CD14-positive monocyte (primary cell): ENCODE measurements at regions not wholly inside any gene's neighbourhood (a gene's known extent, or its start where the extent isn't known, plus 50 kb on each side); places are given as distances from the start of the nearest gene placed in this dataset.

ENCODE experiments used
- DNase-seq, 3 donors: peaks; one replicate each; pipeline ENCODE4 v3.0.0-alpha.2; 2011 to 2022
- H2AFZ ChIP-seq: 2 replicates; pipeline ENCODE4 v1.6.0; 2012; ENCODE audit warnings: mild to moderate bottlenecking, low read depth, low read length, inconsistent platforms; ENCODE audit not compliant: insufficient read depth, poor library complexity, severe bottlenecking
- H3K27ac ChIP-seq, 2 donors: 1 replicate in 1 of 2; 2 replicates in 1 of 2; pipeline ENCODE4 v1.5.1; 2012 to 2013; ENCODE audit warnings: low read length in 2 of 2, control low read depth in 1 of 2, inconsistent platforms in 1 of 2, low read depth in 1 of 2, mild to moderate bottlenecking in 1 of 2
- H3K27me3 ChIP-seq, 2 donors: one replicate each; pipeline versions ENCODE4 v1.6.0 to v1.6.1; 2011 to 2013; ENCODE audit warnings: low read length in 2 of 2; ENCODE audit not compliant: control insufficient read depth in 2 of 2, insufficient read depth in 2 of 2
- H3K36me3 ChIP-seq, 2 donors: replicated peaks in 1 of 2; 1 replicate in 1 of 2; 2 replicates in 1 of 2; pipeline versions ENCODE4 v1.5.1 to v1.6.1; 2012 to 2013; ENCODE audit warnings: low read length in 2 of 2, control low read depth in 1 of 2, inconsistent platforms in 1 of 2, mild to moderate bottlenecking in 1 of 2; ENCODE audit not compliant: insufficient read depth in 2 of 2, control insufficient read depth in 1 of 2
- H3K4me1 ChIP-seq, 2 donors: 1 replicate in 1 of 2; 2 replicates in 1 of 2; pipeline versions ENCODE4 v1.5.1 to v1.6.1; 2012 to 2013; ENCODE audit warnings: low read length in 2 of 2, control low read depth in 1 of 2, inconsistent platforms in 1 of 2, mild to moderate bottlenecking in 1 of 2, moderate library complexity in 1 of 2; ENCODE audit not compliant: insufficient read depth in 2 of 2, control insufficient read depth in 1 of 2
- H3K4me2 ChIP-seq: replicated peaks from 2 replicates; pipeline ENCODE3; 2012; ENCODE audit warnings: low read length, moderate library complexity, mild to moderate bottlenecking; ENCODE audit not compliant: poor library complexity, severe bottlenecking; ENCODE audit errors: extremely low read depth
- H3K4me3 ChIP-seq, 3 experiments: fragments of 200-600 bp in 1 of 3; sonication (generic) in 1 of 3; replicated peaks in 1 of 3; 1 replicate in 2 of 3; 2 replicates in 1 of 3; pipeline ENCODE4 v1.5.1; 2011 to 2013; ENCODE audit warnings: low read length in 3 of 3, mild to moderate bottlenecking in 3 of 3, control low read depth in 2 of 3, low read depth in 2 of 3, inconsistent platforms in 1 of 3, moderate library complexity in 1 of 3
- H3K79me2 ChIP-seq: 2 replicates; pipeline ENCODE4 v1.6.0; 2012; ENCODE audit warnings: mild to moderate bottlenecking, control low read depth, inconsistent platforms, low read length, moderate library complexity; ENCODE audit not compliant: insufficient read depth
- H3K9ac ChIP-seq: 2 replicates; pipeline ENCODE4 v1.6.0; 2017; ENCODE audit warnings: low read length, mild to moderate bottlenecking; ENCODE audit not compliant: insufficient read depth, poor library complexity, severe bottlenecking
- H3K9me3 ChIP-seq, 2 donors: replicated peaks in 1 of 2; 1 replicate in 1 of 2; 2 replicates in 1 of 2; pipeline versions ENCODE4 v1.5.1 to v1.6.1; 2012 to 2013; ENCODE audit warnings: low read length in 2 of 2, control low read depth in 1 of 2; ENCODE audit not compliant: control insufficient read depth in 1 of 2, insufficient read depth in 1 of 2
- H4K20me1 ChIP-seq: 2 replicates; pipeline ENCODE4 v1.6.0; 2012; ENCODE audit warnings: mild to moderate bottlenecking, low read length, control low read depth, moderate library complexity; ENCODE audit not compliant: insufficient read depth
- H3K27ac Mint-ChIP-seq, 7 donors: one replicate each; pipeline ENCODE4 v1.8.0; 2020; ENCODE audit warnings: mild to moderate bottlenecking in 7 of 7, mixed read lengths in 7 of 7, moderate library complexity in 6 of 7, inconsistent platforms in 2 of 7
- H3K27me3 Mint-ChIP-seq, 3 donors: one replicate each; pipeline ENCODE4 v1.8.0; 2021 to 2022; ENCODE audit warnings: low read depth in 3 of 3, mild to moderate bottlenecking in 3 of 3, mixed read lengths in 3 of 3, moderate library complexity in 3 of 3, inconsistent platforms in 1 of 3
- H3K36me3 Mint-ChIP-seq, 2 donors: one replicate each; pipeline ENCODE4 v1.8.0; 2020; ENCODE audit warnings: mixed read lengths in 2 of 2, inconsistent platforms in 1 of 2, mild to moderate bottlenecking in 1 of 2
- H3K4me1 Mint-ChIP-seq: one replicate; pipeline ENCODE4 v1.8.0; 2020; ENCODE audit warnings: mild to moderate bottlenecking, mixed read lengths
- H3K4me3 Mint-ChIP-seq, 2 donors: one replicate each; pipeline ENCODE4 v1.8.0; 2020; ENCODE audit warnings: mild to moderate bottlenecking in 2 of 2, mixed read lengths in 2 of 2, moderate library complexity in 1 of 2
- H3K9me3 Mint-ChIP-seq, 7 donors: one replicate each; pipeline ENCODE4 v1.8.0; 2020 to 2022; ENCODE audit warnings: mixed read lengths in 7 of 7, mild to moderate bottlenecking in 6 of 7, moderate library complexity in 6 of 7, inconsistent platforms in 2 of 7
- CTCF ChIP-seq: fragments of 200-600 bp; IDR thresholded peaks from one replicate; pipeline ENCODE4 v1.8.0; 2022; ENCODE audit warnings: antibody characterized with exemption, mild to moderate bottlenecking
- WGBS: methylation state at CpG from one replicate; pipeline ENCODE4 v1.1.5; 2013; ENCODE audit warnings: missing lambda C conversion rate; ENCODE audit not compliant: insufficient coverage; 5-methylcytosine and 5-hydroxymethylcytosine counted together
- intact Hi-C, 2 donors: fragments of 100-400 bp; cut with micrococcal nuclease; formaldehyde crosslinking; loops; one replicate each; pipeline versions ENCODE4 v1.15.0 to v1.15.1; 2023

GRCh38 chr14:61608245-61609165, 86.8 kb upstream of the HIF1A start:
- TF ChIP-seq CTCF: no peak
- no peak overlapping the region for H3K27ac ChIP-seq
- no peaks in the 10 kb centered on the region for H3K36me3 Mint-ChIP-seq
- 100% methylated on average over 2 of the region's 8 CpGs for WGBS
- H3K27ac Mint-ChIP-seq: peak overlapping the region in 1 of 7 donors; percentile 31
- H3K27me3 Mint-ChIP-seq: peaks cover 0 to 4% (median 0%) of the 10 kb centered on the region in 3 donors
- peaks cover 15% of the 10 kb centered on the region for H3K4me1 Mint-ChIP-seq
- H3K4me1 ChIP-seq: peaks cover 9 to 12% of the 10 kb centered on the region in 2 donors
- no peak overlapping the region for H3K9ac ChIP-seq
- H3K79me2 ChIP-seq: no peaks in the 10 kb centered on the region
- no peaks in the 10 kb centered on the region for H3K27me3 ChIP-seq
- no peak overlapping the region for H3K4me3 Mint-ChIP-seq
- intact Hi-C loops: no loop called here
- DNase-seq: no peak
- no peak overlapping the region for H3K4me3 ChIP-seq
- no peak overlapping the region for H3K4me2 ChIP-seq
- no peaks in the 10 kb centered on the region for H3K36me3 ChIP-seq
- no peak overlapping the region for H2AFZ ChIP-seq
- peaks cover 0 to 3% (median 0%) of the 10 kb centered on the region in 7 donors for H3K9me3 Mint-ChIP-seq
- H4K20me1 ChIP-seq: no peaks in the 10 kb centered on the region
- H3K9me3 ChIP-seq: no peaks in the 10 kb centered on the region

GRCh38 chr14:61609191-61609843, 86.0 kb upstream of the HIF1A start:
- H3K4me3 Mint-ChIP-seq: no peak overlapping the region
- H3K4me1 Mint-ChIP-seq: peaks cover 7% of the 10 kb centered on the region
- H2AFZ ChIP-seq: no peak overlapping the region

More at GRCh38 chr14:61609191-61609843, 86.0 kb upstream of the HIF1A start:
- H3K36me3 ChIP-seq: no peaks in the 10 kb centered on the region
- peaks cover 3 to 4% of the 10 kb centered on the region in 2 donors for H3K4me1 ChIP-seq
- DNase-seq: no peak
- no peaks in the 10 kb centered on the region for H3K36me3 Mint-ChIP-seq
- WGBS: 88% methylated on average over 10 of the region's 10 CpGs
- no peaks in the 10 kb centered on the region for H3K9me3 ChIP-seq
- H3K9ac ChIP-seq: no peak overlapping the region
- no peak overlapping the region for H3K27ac ChIP-seq
- H3K27me3 ChIP-seq: no peaks in the 10 kb centered on the region
- H3K9me3 Mint-ChIP-seq: peaks cover 0 to 3% (median 0%) of the 10 kb centered on the region in 7 donors
- H4K20me1 ChIP-seq: no peaks in the 10 kb centered on the region
- peak overlapping the region in 1 of 7 donors; percentile 51 for H3K27ac Mint-ChIP-seq
- no peak overlapping the region for H3K4me3 ChIP-seq
- no peak overlapping the region for H3K4me2 ChIP-seq
- H3K27me3 Mint-ChIP-seq: peaks cover 0 to 3% (median 0%) of the 10 kb centered on the region in 3 donors
- intact Hi-C loops: no loop called here
- no peak for TF ChIP-seq CTCF
- H3K79me2 ChIP-seq: no peaks in the 10 kb centered on the region
